HG02938 (cell line): ENCODE measurements at regions not wholly inside any gene's neighbourhood (a gene's known extent, or its start where the extent isn't known, plus 50 kb on each side); places are given as distances from the start of the nearest gene placed in this dataset.

Source experiments
- ATAC-seq: cut with Tn5 transposase; IDR thresholded peaks from one replicate; pipeline ENCODE4 v1.9.1; 2021; ENCODE audit warnings: mild to moderate bottlenecking, moderate library complexity; ENCODE audit not compliant: unreplicated experiment

DNA sequence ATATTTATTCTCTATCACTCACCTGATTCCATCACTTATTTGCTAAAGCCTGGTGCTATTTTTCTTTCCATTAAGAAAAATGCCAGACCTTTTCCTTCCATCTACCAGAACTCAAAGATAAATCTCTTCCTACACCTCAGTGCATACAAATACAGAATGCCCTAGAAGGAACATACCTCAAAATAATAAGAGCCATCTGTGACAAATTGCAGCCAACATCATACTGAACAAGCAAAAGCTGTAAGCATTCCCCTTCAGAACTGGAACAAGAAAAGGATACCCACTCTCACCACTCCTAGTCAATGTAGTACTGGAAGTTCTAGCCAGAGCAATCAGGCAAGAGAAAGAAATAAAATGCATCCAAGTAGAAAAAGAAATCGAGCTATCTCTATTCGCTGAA lies 315.9 kb upstream of the UBE2E3 start:
- ATAC-seq: no peak

DNA sequence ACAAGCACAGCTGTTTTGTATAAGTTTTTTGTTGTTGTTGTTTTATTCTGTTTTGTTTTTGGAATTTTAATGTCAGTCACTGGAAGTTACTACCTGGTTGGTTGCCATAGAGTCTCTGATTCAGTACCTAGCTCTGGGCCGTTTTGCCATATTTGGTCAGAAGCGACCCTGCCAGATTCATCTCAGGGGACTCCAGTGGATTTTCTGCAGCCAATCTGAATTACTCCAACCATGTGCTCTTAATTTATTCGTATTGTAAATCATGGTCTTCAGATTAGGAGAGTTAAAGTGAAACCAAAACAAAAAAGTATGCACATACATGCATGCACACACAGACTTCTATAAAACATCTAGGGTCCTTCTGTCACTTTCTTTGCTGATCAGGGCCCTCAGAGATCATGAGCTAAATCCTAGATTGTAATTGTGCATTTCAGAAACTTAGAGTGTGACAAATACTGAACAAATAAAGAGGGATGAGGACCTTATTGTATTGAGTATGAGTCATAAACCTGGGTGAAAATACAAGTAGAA lies 317.4 kb upstream of the UBE2E3 start:
- no peak for ATAC-seq

DNA sequence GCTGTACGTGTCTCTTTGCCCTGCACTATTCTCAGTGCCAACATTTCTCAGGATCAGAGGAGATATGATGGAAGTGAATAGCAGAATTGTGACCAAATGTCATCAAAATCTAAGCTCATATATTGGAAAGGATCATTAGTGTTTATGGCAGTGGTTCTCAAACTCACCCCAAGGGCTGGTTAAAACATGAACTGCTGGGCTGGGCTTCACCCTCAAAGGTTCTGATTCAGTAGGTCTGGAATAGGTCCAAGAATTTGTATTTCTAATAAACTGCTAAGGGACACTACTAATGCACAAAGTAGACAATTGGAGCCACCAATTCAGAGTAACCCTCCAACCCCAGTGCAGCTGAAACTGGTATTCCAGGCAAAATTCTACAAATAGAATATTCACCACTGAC lies 317.9 kb upstream of the UBE2E3 start:
- no peak for ATAC-seq

DNA sequence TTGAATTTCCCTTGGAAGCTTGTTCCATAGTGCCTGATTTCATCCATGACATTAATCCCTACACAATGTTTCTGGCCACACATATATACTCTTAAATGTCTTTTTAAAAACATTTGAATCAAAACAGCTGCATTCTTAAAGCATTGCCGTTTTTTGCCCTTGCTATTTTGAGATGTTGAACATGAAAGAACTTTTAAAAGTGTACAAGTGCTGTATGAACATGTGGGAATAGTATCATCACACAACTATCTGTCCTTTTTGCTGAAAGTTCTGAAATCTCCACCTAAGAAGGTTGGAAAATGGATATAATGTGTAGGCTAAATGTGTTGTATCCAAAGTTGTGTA lies 318.7 kb upstream of the UBE2E3 start:
- ATAC-seq: no peak

DNA sequence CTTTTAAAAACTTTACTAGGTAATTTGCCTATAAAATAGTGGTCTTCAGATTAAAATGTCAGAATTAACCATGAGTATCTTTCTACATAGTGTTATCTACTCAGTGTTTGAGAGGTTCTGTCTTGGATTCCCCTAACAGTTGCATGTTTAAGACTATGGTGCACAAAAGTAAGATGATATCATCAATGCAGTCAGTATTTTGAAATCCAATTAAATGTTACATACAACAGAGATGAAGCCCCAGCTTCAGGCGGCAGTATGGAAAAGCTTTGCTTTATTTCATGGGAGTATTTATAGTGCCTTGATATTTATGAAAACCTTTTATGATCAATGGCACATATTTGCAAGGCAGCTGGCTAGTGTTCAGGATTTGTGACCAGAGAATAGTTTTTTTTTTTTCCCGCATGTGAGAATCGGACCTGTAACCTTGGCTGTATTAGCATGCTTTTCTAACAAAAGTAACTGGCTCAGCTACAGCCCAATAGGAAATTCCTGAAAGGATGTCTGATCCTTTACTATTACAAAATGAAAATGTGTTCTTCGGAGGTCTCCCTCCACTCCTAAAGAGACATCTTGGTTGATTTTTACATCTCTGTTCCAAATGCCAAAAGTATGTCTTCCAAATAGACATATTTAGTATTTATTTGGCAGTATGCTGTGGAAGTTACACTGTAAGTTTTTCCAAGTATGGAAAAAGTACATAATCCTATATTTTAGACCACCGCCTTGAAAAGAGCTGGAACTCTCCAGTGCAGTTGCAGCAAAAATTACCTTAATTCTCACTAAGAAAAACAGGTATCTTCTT lies 319.3 kb upstream of the UBE2E3 start:
- no peak for ATAC-seq

DNA sequence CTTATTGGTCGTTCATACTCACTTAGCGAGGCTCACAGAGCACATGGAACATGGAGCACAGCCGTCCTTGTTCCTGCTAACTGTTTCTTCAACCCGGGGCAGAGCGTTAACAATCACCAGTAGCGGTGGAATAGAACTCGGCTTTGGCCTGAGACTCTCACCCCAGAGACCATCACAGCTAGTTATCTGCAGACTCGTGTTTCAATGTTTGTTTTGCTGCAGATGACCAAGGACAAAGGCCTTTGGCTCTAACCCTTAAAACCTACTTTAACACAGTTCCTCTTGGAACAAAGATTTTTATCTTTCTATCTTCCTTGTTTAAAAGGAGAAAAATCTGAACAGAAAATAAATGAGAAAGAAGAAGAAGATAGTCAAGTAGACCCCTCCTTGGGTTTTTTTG lies 320.2 kb upstream of the UBE2E3 start:
- ATAC-seq: no peak

DNA sequence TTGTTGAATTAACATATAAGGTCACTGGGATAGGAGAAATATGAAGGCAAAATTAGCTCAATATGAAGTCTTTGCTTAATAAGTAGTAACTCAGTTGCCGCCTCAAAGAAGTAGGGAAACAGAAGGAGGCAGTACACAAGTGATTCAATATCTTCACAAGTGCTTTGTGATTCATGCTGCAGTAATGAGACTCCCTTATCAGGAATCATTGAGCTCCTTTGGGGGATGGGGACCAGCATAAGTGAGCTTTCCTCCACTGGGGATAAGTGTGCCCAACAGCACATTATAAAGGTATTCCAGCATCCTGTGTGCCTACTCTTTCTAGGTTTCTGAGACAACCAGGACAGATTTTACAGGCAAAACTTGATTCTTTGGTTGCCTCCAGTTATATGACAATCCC lies 323.4 kb upstream of the UBE2E3 start:
- ATAC-seq: no peak

DNA sequence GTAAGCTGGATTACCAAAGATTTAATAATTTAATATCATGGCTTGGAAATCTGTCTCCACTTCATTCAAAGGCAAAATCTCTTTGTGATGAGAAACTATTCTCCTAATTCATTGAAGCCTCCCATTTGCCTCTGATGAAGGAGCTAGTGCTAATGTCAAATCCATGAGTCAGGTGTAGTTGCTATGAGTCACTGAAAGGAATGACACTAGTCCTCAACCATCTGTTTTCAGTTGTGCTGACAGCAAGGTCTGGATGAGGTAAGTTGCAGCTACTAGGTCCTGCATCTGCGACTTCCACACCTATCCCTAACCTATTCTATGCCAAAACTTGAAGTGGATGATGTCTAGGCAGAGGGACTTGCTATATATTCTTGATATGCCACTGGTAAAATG lies 324.0 kb upstream of the UBE2E3 start:
- ATAC-seq: no peak

DNA sequence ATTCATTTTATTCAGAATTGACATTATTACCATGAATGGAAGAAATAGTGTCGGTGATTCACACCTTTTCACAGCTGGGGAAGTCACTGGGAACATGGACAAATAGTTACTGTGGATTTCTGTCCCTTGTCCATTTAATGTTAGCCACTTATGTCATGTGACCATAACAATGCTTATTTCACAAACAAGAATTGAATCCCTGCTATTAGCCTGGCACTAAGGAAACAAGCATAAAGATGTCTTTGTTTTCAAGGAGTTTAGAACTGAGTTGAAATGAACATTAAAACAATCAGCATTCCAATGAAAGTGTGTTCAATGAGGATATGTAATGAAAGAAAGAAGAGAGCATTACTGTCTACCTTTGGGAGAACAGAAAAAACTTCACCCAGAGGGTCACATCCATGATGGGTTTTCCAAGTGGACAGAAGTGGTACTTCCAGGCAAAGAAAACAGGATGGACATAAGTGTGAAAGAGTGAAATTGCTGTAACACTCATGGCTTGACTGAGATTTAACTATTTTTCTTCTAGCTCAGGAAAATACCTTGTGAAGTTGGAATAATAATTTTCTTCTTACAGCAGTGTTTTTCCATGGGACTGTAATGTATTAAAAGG lies 324.5 kb upstream of the UBE2E3 start:
- no peak for ATAC-seq

DNA sequence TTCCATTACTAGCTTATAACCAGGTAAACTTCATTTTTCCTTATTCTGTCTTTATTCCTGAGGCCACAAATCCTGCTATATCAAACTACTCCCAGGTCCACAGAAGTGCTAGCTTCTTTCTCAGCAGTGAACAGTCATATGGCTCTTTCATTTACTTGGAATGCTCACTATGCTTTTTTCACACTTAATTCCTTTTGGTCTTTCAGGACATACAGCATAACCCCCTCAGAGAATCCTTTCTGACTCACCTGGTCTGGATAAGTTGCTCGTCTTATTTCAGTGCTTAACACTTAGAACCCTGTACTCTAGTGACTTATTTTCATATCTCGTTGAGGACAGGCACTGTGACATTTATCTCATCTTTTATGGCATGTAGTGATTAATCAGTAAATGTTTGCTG lies 325.0 kb upstream of the UBE2E3 start:
- no peak for ATAC-seq

DNA sequence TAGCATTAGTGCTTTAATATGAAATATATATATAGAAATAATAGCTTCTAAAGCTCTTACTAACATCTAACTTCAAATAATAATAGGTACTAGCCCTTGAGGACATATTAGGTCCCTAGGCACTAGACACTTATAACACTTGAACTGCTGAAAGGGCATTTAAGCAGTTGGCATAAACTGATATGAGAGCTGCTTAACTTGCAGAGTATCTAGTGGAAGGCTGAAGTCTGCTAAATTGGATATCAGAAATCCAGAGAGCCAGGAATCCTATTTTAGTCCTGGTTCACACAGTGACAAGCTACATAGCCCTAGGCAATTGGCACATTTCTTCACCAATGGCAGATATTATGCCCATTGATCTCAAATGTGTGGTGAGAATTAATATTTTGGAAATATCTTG lies 326.9 kb upstream of the UBE2E3 start:
- no peak for ATAC-seq

DNA sequence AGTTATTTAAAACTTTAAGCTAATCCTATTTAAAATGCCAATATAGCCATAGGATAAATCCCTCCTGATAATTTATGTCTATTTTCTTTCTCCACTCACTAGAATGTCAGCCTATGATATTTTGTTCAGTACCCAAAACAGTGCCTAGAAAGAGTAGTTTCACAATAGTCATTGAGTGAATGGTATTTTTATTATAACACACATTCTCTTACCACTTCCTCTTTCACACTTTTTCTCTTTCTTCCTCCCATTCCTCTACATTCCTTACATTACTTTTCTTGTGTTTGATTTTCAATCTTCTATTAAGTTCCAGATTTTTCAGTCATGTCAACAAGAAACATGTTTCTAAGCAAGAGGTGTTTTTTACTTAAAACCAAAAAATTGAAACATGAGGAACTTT lies 327.6 kb upstream of the UBE2E3 start:
- ATAC-seq: no peak

DNA sequence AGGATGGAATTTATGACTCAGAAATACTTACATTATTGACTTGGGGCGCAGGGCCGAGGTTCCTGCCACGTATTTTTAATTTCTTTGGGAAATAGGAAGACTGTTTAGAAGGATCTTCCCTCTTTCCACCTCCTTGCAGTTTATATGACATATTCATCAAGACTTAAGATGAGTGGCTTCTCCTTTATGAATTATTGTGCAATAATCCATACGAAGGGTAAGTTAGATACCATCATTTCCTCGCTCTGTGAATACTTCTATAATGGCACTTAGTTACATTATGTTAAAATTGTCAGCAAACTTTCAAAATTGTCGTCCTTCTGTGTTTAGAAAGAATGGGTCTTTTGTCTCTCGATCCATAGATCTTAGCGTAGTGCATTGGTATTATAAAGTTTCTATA lies 328.8 kb upstream of the UBE2E3 start:
- ATAC-seq: no peak

DNA sequence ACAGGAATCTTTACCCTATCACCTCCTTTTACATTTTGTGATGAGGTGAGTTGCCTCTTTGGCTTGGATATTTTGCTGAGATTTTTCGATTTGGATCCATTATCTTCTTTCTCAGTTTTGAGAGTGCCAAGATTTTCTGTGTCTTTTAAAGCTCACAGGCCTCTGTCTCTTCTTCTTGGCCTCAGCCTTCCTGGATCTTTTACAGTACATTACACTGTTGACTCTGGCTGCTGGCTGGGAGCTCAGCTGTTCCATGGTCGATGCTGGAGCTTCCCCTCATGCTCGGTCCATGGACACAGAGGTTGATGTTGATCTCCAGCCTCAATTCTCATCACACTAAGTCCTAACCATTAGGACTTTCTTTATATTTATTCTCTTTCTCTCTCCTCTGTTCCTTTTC lies 332.8 kb upstream of the UBE2E3 start:
- ATAC-seq: no peak

DNA sequence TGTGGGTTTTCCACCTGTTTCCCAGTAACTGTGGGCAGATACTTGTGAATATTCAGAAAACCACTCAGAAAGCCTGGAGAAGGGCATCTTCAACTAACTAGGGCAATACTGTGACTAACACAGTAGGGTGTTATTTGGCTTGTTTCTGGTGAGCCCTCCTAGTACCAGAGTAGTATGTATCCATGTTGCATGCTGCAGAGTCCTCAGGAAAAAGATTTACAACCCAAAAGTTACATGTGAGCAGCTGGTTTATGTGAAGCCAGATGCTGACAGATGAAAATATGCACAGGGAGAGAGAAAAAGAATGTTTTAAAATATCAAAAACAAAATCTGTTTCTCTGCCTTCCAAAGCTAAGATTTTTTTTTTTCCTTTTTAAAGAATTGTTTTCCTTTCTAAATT lies 333.2 kb upstream of the UBE2E3 start:
- ATAC-seq: no peak

DNA sequence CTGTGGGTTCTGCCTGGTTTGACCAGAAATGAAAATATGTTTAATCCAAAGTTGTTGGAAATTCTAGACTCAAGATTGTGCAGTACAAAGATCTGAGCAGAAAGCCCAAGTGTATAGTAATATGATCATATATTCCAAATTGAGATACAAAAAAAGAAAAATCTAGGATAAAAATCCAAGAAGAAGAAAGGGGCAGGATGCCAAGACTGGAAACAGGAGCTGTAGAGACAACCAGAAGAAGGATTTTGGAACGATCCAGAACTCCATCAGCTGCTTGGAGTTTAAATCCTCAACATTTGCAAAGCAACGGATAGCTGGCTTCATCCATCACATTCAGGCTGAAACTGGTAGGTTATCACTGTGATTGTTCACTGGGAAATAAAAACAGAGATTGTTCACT lies 333.6 kb upstream of the UBE2E3 start:
- no peak for ATAC-seq

DNA sequence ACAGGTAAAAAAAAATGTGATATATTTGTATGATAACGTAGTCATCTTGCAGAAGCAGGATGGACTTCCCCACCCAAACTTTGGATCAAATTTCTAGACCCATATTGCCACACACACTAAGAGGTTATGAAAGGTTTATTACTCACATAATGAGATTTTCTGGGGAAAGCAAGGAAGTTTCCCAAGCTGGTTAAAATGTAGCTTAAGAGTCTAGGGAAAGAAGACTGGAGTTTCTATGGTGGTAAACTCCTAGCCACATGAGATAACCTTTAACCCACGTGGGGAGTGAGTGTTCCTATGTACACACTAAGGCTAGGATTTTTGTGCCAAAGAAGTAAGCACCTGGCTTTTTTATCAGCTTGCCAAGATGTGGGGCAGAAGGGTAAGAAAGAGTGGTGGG lies 335.7 kb upstream of the UBE2E3 start:
- ATAC-seq: no peak

DNA sequence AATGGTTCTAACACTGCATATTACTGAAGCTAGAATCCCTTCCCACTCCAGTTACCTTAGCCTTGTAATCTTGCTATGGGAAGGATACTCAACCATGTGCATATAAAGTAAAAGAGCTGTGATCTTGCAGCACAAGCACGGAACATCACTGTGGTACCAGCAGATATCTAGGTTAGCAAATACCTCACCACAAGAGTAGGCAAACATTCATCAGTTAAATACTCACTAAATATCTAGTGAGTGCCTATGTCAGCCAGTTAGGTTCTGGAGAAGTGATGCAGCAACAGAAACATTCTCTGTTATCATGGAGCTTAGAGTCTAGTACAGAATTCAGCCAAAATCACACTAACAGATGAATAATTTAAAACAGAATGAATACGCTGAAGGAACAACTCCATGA lies 349.6 kb upstream of the UBE2E3 start:
- no peak for ATAC-seq

DNA sequence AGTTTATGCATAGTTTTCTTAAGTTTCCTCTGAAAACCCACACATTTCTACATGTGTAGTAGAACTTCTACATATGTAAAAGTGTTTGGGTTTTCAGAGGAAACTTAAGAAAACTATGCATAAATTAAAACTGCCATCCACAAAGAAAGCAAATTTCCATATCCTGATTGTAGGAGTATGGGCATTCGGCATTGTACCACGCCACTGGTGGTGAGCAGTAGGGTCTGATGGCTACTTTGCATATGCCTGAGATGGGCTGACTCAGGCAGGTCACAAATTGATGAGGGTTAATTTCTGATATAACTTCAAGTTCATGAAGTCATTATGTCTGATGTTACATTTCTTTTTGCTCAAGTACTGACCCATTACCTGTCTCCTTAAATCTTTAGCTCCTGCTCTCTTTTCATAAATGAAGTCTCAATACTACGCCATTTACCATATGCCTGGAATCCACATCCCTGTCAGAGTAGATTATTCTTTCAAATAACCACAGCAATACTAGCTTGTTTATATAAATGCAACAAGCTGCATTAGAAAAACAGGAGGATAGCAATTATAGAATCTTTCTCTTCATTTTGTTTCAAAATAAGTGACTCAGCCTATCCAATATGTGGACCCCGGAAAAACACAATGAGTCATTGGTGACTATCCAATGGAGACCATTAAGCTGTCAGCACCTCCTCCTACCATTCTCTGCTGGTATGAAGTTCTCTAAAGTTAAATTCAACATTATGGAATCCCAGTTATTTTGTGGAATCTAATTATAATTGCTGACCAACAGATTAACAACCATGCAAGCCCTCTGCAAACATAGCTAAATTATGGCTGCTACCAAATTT lies 355.2 kb upstream of the UBE2E3 start:
- ATAC-seq: no peak

DNA sequence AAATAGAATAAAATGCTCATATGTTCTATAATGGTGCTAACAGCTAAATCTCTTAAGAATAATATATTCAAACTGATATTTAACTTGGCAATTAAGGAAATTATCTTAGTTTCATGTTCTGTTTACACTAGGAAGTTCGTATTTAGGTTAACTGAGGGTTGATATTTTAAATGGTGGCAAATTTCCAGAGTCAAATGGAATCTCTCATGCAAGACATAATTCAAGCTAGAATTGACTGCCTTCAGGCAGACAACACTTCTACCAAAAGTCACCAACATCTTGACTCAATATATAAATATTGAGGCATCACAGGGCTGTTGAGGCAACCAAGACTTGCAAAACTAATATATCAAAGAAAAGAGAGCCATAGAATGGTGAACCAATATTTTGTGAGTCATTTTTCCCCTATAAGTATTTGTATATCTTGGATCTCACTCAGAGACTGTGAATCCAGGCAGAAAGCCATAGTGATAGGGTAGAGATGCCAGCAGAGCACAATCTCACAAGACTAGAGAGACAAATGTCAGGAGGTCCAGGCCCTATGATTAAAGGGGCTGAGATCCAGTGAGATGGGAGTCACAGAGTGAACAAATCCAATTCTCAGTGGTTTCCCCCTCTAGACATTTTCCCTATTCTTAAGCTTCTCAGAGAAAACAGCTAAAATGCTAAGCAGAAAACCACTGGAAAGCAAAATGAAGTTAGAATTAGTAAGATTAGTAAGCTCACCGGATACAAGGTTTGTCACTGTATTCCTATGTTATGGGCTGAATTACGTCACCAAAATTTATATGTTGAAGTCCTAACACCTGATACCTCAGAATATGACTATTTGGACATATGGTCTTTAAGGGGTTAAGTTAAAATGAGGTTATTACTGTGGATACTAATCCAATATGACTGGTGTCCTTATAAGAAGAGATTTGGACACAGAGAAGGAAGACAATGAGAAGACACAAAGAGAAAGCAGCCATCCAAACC lies 358.2 kb upstream of the UBE2E3 start:
- no peak for ATAC-seq

DNA sequence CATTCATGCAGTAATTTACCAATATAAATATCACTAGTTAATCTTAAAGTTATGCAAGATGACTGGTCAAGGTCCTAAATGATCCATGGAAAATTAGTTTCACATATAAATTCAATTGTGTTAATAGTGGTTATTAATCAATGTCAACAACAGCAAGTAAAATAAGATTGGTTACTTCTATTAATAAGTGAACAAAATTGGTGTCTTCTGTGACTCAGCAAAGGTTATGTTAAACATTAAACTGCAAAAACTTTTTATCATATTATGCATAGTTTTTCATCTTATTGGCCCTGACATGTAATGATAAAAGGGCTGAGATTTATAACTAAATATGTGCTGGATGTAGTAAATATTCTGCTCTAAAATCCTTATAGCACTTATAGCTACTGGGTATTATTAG lies 359.0 kb upstream of the UBE2E3 start:
- ATAC-seq: no peak
